ENCODE measurements at regions not wholly inside any gene's neighbourhood (a gene's known extent, or its start where the extent isn't known, plus 50 kb on each side); places are given as distances from the start of the nearest gene placed in this dataset.

- no peak overlapping the region for H3K27ac ChIP-seq (replicated peaks)
- intact Hi-C loops (cut with micrococcal nuclease), result no loop called here
These were observed 78.3 kb upstream of the FOXF1 start for GRCh38 chr16:86432048-86432447.

GRCh38 chr16:86432691-86433090, 77.6 kb upstream of the FOXF1 start:
- H3K27ac ChIP-seq (replicated peaks), result no peak overlapping the region
- H3K4me1 ChIP-seq, result no peaks in the 10 kb centered on the region
- DNase-seq, result no peak
- no peaks in the 10 kb centered on the region for H3K9me3 ChIP-seq (replicated peaks)
- intact Hi-C loops (cut with micrococcal nuclease), result no loop called here
- H3K4me3 ChIP-seq, result no peak overlapping the region
- no peaks in the 10 kb centered on the region for H3K36me3 ChIP-seq
- TF ChIP-seq, protein P1, sequence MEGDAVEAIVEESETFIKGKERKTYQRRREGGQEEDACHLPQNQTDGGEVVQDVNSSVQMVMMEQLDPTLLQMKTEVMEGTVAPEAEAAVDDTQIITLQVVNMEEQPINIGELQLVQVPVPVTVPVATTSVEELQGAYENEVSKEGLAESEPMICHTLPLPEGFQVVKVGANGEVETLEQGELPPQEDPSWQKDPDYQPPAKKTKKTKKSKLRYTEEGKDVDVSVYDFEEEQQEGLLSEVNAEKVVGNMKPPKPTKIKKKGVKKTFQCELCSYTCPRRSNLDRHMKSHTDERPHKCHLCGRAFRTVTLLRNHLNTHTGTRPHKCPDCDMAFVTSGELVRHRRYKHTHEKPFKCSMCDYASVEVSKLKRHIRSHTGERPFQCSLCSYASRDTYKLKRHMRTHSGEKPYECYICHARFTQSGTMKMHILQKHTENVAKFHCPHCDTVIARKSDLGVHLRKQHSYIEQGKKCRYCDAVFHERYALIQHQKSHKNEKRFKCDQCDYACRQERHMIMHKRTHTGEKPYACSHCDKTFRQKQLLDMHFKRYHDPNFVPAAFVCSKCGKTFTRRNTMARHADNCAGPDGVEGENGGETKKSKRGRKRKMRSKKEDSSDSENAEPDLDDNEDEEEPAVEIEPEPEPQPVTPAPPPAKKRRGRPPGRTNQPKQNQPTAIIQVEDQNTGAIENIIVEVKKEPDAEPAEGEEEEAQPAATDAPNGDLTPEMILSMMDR (IDR thresholded peaks at IDR 0.05; ENCODE audit: borderline replicate concordance), result no peak
- peaks cover 61% of the 10 kb centered on the region for H3K27me3 ChIP-seq (ENCODE audit: low read depth)

More at GRCh38 chr16:86432048-86432447, 78.3 kb upstream of the FOXF1 start:
- no peak for DNase-seq
- Histone ChIP-seq H3K4me1 (no peaks in the 10 kb centered on the region), H3K36me3 (no peaks in the 10 kb centered on the region), H3K4me3 (no peak overlapping the region), H3K27me3 (ENCODE audit: low read depth) (peaks cover 54% of the 10 kb centered on the region), H3K9me3 (replicated peaks) (no peaks in the 10 kb centered on the region)
- TF ChIP-seq, protein P1 (IDR thresholded peaks at IDR 0.05; ENCODE audit: borderline replicate concordance), result no peak

- Histone ChIP-seq H3K27ac (replicated peaks) (no peak overlapping the region), H3K4me1 (no peaks in the 10 kb centered on the region), H3K36me3 (no peaks in the 10 kb centered on the region), H3K4me3 (no peak overlapping the region), H3K9me3 (replicated peaks) (no peaks in the 10 kb centered on the region), H3K27me3 (ENCODE audit: low read depth) (peaks cover 85% of the 10 kb centered on the region)
- DNase-seq, result no peak
- intact Hi-C loops (cut with micrococcal nuclease), result no loop called here
- TF ChIP-seq, protein P1 (IDR thresholded peaks at IDR 0.05; ENCODE audit: borderline replicate concordance), result no peak
These were observed 73.7 kb upstream of the FOXF1 start for GRCh38 chr16:86436466-86437185.

DNA sequence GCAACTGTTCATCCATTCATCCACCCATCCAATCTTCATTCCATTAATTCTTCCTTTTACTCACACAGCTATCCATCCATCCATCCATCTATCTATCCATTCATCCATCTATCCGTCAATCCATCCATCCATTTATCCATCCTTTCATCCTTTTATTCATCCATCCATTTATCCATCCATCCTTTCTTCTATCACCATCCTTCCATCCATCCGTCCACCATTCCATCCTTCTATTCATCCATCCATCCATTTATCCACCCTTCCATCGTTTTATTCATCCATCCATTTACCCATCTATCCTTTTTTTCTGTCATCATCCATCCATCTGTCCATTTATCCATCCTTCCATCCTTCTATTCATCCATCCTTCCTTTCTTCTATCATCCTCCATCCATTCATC, 73.0 kb upstream of the FOXF1 start:
- TF ChIP-seq, protein P1 (IDR thresholded peaks at IDR 0.05; ENCODE audit: borderline replicate concordance), result no peak
- H3K36me3 ChIP-seq, result no peaks in the 10 kb centered on the region
- no peaks in the 10 kb centered on the region for H3K4me1 ChIP-seq
- intact Hi-C loops (cut with micrococcal nuclease), result no loop called here
- H3K27me3 ChIP-seq (ENCODE audit: low read depth), result peaks cover 85% of the 10 kb centered on the region
- H3K9me3 ChIP-seq (replicated peaks), result no peaks in the 10 kb centered on the region
- H3K27ac ChIP-seq (replicated peaks), result no peak overlapping the region
- H3K4me3 ChIP-seq, result no peak overlapping the region
- DNase-seq, result no peak

GRCh38 chr16:86442703-86443102, 67.6 kb upstream of the FOXF1 start:
- TF ChIP-seq, protein P1 (IDR thresholded peaks at IDR 0.05; ENCODE audit: borderline replicate concordance), result no peak
- Histone ChIP-seq H3K4me1 (peaks cover 10% of the 10 kb centered on the region), H3K9me3 (replicated peaks) (no peaks in the 10 kb centered on the region), H3K27me3 (ENCODE audit: low read depth) (peaks cover 83% of the 10 kb centered on the region), H3K36me3 (no peaks in the 10 kb centered on the region), H3K27ac (replicated peaks) (no peak overlapping the region), H3K4me3 (no peak overlapping the region)
- intact Hi-C loops (cut with micrococcal nuclease), result no loop called here
- no peak for DNase-seq
